ENCODE measurements at regions not wholly inside any gene's neighbourhood (a gene's known extent, or its start where the extent isn't known, plus 50 kb on each side); places are given as distances from the start of the nearest gene placed in this dataset.
"Not testable (repeated sequence)": the region's sequence is repeated elsewhere in the genome, so short reads cannot be mapped to it uniquely, and the experiment has no call there.

DNA sequence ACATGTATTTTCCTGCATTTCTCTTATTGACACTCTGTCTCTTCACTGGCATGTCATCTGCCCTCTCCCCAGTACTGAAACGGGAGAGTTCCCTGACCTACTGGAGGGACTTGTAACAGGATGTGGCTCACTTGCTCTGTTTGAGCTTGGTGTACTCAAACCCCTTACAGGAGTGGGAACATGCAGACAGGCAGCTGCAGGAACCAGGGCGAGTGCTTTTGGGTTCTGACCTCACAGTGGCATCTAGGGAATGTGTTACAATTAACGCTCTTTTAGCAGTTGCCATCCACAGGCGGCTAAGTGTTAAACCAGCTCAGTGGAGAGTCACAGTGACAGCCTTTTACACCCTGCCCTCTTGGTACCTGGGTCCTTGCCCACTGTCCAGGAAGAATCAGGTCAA lies 300.3 kb upstream of the GRAMD2B start:
- ATAC-seq (no peak), DNase-seq (no peak)
- no peaks in the 10 kb centered on the region for H3K9me3 ChIP-seq (ENCODE audit: control insufficient read depth, low read length, poor library complexity, severe bottlenecking)
- no peaks in the 10 kb centered on the region for H3K36me3 Mint-ChIP-seq (ENCODE audit: low read depth)
- no peak overlapping the region for H3K4me3 Mint-ChIP-seq
- no peak overlapping the region for H3K27ac Mint-ChIP-seq
- no peaks in the 10 kb centered on the region for H3K4me1 Mint-ChIP-seq
- H3K27me3 Mint-ChIP-seq, result no peaks in the 10 kb centered on the region

DNA sequence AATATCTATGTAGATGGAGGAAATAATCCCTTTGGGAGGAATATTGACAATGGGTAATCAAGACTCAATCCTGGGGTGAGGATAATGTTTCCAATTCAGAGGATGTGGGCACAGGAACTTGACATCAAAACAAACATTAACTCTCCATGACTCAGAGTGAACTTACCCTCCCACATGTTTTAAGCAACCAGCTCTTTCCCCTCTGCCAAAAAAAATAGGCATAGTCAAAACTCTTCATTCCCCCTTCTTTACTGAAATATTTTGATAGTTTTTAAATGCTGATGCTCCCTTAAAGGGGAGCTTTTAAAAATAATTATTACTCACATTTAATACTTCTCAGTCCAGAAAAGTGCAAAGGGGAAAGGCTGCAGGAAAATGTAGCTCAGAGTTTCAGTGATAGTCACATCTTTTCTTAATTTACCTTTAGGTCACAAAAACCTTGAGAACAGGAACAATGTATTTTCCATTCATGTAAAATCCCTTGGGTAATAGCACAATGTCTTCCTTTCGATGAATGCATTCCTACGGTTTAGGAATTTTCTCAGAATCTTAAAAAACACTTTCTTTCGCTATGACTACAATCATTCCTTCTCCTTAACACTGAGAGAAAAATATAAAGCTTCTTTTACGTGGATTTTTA lies 298.4 kb upstream of the GRAMD2B start:
- ATAC-seq (no peak), DNase-seq (no peak)
- Mint-ChIP-seq H3K27ac (no peak overlapping the region), H3K4me3 (no peak overlapping the region), H3K36me3 (ENCODE audit: low read depth) (no peaks in the 10 kb centered on the region), H3K4me1 (no peaks in the 10 kb centered on the region), H3K27me3 (no peaks in the 10 kb centered on the region)
- no peaks in the 10 kb centered on the region for H3K9me3 ChIP-seq (ENCODE audit: control insufficient read depth, low read length, poor library complexity, severe bottlenecking)

DNA sequence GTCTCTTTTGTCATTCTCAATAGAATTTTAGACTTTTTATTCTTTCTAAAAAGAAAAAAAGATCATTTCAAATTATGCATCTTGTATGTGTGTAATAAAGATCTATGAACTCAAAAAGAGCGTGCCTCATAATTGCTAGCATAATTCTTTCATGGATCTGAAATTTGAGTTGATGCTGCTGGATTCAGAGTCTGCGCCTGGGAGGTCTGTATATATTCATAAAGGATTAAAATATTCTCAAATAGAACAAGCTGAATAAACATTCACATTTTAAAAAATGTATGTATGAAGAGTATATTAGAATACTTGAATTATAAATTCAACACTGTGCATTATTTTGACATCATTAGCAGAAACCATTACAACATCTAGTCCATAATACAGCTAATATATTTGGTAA lies 297.8 kb upstream of the GRAMD2B start:
- no peak overlapping the region for H3K27ac Mint-ChIP-seq
- H3K4me1 Mint-ChIP-seq, result no peaks in the 10 kb centered on the region
- no peak for ATAC-seq
- H3K27me3 Mint-ChIP-seq, result no peaks in the 10 kb centered on the region
- no peaks in the 10 kb centered on the region for H3K36me3 Mint-ChIP-seq (ENCODE audit: low read depth)
- H3K4me3 Mint-ChIP-seq, result no peak overlapping the region
- no peaks in the 10 kb centered on the region for H3K9me3 ChIP-seq (ENCODE audit: control insufficient read depth, low read length, poor library complexity, severe bottlenecking)
- DNase-seq, result no peak

DNA sequence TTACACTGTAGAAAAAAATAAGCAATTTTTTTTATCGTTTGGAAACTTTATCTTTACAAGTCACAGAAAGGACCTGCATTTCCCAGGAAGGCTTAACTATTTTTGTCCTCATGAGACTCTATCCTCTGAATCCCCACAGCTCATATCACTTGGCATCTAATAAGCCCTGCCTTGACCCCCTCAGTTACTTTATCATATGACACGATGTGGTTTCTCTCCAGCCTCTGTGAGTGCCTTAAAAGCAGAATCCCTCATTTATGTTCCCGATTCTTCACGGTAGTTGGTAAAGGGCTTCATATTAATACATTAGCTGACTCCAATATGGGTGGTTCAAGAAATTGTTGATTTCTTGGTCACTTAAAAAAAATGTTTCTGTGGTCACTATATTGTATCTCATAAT lies 296.6 kb upstream of the GRAMD2B start:
- H3K27me3 Mint-ChIP-seq, result no peaks in the 10 kb centered on the region
- H3K4me3 Mint-ChIP-seq, result no peak overlapping the region
- ATAC-seq, result no peak

DNA sequence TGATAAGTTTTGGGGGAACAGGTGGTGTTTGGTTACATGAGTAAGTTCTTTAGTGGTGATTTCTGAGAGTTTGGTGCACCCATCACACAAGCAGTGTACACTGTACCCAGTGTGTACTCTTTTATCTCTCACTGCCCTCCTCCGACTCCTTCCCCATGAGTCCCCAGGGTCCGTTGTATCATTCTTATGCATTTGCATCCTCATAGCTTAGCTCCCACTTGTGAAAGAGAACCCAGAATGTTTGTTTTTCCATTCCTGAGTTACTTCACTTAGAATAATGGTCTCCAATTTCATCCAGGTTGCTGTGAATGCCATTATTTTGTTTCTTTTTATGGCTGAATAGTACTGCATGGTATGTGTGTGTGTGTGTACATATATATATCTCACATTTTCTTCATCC lies 295.8 kb upstream of the GRAMD2B start:
- H3K4me3 Mint-ChIP-seq; H3K27ac Mint-ChIP-seq; DNase-seq; H3K9me3 ChIP-seq (ENCODE audit: control insufficient read depth, low read length, poor library complexity, severe bottlenecking); ATAC-seq; H3K27me3 Mint-ChIP-seq; H3K36me3 Mint-ChIP-seq (ENCODE audit: low read depth); H3K4me1 Mint-ChIP-seq: not testable (repeated sequence)

More for the DNA sequence above, 296.6 kb upstream of the GRAMD2B start:
- Mint-ChIP-seq H3K27ac (no peak overlapping the region), H3K4me1 (no peaks in the 10 kb centered on the region), H3K36me3 (ENCODE audit: low read depth) (no peaks in the 10 kb centered on the region)
- no peaks in the 10 kb centered on the region for H3K9me3 ChIP-seq (ENCODE audit: control insufficient read depth, low read length, poor library complexity, severe bottlenecking)
- DNase-seq, result no peak

DNA sequence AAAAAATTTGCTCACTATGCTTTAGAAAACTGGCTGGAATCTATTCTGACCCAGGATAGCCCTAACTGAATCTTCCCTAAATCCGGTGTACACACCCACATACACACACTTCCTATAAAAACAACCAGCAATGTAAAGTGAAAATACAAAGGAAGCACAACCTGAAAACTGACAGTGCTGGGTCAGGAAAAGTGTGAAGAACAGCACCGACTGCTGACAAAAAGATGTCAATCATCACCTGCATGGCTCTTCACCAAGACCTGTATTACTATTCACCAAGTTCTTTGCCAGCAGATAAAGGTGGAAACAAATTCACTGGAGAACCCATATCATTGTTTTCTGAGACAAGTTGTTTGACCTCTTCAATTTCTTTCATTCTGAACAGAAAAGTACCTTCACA lies 293.8 kb upstream of the GRAMD2B start:
- no peak overlapping the region for H3K27ac Mint-ChIP-seq
- H3K27me3 Mint-ChIP-seq, result no peaks in the 10 kb centered on the region
- DNase-seq, result no peak
- H3K4me1 Mint-ChIP-seq, result no peaks in the 10 kb centered on the region
- H3K36me3 Mint-ChIP-seq (ENCODE audit: low read depth), result no peaks in the 10 kb centered on the region
- ATAC-seq, result no peak
- no peaks in the 10 kb centered on the region for H3K9me3 ChIP-seq (ENCODE audit: control insufficient read depth, low read length, poor library complexity, severe bottlenecking)
- H3K4me3 Mint-ChIP-seq, result no peak overlapping the region

DNA sequence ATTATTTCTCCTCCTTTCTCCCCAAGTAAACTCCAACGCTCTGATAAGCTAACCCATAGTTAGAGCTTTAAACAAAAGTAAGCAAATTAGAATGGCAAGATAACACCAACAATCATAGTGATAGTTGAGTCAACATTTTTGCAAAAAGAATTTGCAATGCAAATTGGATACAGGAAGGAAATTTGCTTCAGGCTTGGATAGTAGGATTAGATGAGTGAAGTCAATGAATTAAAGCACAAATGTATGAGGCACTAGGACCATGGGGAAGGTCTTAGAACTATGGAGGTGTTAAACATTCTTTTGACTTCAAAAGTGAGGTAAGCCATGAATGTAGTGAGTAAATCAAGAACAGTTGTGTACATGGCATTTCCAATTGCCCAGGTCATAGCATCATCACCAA lies 289.8 kb upstream of the GRAMD2B start:
- no peaks in the 10 kb centered on the region for H3K4me1 Mint-ChIP-seq
- no peaks in the 10 kb centered on the region for H3K36me3 Mint-ChIP-seq (ENCODE audit: low read depth)
- DNase-seq, result no peak
- no peaks in the 10 kb centered on the region for H3K9me3 ChIP-seq (ENCODE audit: control insufficient read depth, low read length, poor library complexity, severe bottlenecking)
- H3K27me3 Mint-ChIP-seq, result no peaks in the 10 kb centered on the region
- H3K4me3 Mint-ChIP-seq, result no peak overlapping the region
- H3K27ac Mint-ChIP-seq, result no peak overlapping the region
- no peak for ATAC-seq

DNA sequence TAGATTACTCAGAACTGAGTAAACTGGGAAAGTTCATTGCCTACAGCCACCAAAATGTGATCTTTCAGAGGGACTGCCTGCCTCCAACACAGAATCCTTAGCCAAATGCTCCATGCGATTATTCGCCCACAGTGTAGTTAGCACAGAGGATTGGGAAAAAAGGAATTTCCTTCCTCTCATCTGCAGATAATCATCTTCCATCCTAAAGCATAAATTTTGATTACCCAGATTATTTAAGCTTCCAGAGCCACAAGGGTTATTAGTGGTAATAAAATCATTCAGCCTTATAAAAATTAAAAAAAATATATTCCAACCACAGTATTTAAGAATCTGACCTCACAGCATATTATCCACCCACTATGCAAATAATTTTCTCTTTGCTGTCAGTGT lies 285.3 kb upstream of the GRAMD2B start:
- no peaks in the 10 kb centered on the region for H3K27me3 Mint-ChIP-seq
- no peaks in the 10 kb centered on the region for H3K9me3 ChIP-seq (ENCODE audit: control insufficient read depth, low read length, poor library complexity, severe bottlenecking)
- no peaks in the 10 kb centered on the region for H3K4me1 Mint-ChIP-seq
- ATAC-seq (no peak), DNase-seq (no peak)
- no peaks in the 10 kb centered on the region for H3K36me3 Mint-ChIP-seq (ENCODE audit: low read depth)
- no peak overlapping the region for H3K27ac Mint-ChIP-seq
- H3K4me3 Mint-ChIP-seq, result no peak overlapping the region

DNA sequence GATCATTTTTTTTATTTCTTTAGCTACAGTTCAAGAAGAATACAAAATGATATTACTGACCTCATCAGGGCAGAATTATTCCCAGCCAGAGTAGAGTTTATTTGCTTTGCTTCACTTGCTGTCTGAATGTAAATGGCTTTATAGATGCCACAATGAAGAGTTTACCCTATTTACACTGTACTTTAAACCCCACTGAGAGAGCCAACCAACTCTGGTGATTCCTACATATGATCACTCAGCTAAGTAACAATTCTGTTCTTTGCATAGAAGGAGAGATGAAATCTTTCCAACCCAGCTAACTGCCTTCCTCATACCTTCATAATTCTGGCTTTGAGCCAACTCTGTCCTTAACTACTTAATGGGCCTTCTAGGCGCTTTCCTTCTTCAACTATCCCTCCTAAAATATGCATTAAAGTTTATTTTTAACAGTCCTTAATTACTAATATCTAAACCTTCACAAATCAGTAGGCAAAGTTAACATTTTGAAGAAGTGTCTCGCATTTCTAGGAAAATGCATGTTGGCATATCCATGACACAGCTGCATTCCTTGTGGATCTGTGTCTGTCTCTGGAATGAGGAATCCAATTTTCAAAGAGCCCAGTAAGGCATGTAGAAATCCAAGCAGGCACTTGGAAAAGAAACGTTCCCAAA lies 284.8 kb upstream of the GRAMD2B start:
- Mint-ChIP-seq H3K4me1 (no peaks in the 10 kb centered on the region), H3K27ac (no peak overlapping the region)

DNA sequence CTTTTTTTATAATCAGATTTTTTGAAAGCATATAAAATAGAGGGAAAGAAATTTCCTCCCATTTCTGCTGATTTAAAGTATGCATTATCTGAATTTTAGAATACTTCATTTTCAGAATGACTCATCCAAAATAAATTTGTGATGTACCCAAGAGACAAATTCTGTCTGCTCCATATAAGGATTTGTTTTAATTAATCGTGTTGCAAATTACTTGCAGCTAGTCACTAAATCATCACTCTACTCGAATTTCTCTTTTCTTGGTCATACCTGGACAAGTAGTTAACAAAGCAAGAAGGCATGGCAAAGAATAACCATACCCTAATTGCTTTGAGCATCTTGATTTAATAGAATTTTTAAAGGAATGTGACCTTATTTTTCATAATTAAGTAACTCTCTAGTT lies 284.1 kb upstream of the GRAMD2B start:
- no peaks in the 10 kb centered on the region for H3K27me3 Mint-ChIP-seq
- H3K36me3 Mint-ChIP-seq (ENCODE audit: low read depth), result no peaks in the 10 kb centered on the region
- no peak for DNase-seq
- no peaks in the 10 kb centered on the region for H3K9me3 ChIP-seq (ENCODE audit: control insufficient read depth, low read length, poor library complexity, severe bottlenecking)
- no peak overlapping the region for H3K4me3 Mint-ChIP-seq
- no peak for ATAC-seq
- H3K27ac Mint-ChIP-seq, result no peak overlapping the region
- no peaks in the 10 kb centered on the region for H3K4me1 Mint-ChIP-seq

More for the DNA sequence above, 284.8 kb upstream of the GRAMD2B start:
- no peak overlapping the region for H3K4me3 Mint-ChIP-seq
- no peaks in the 10 kb centered on the region for H3K36me3 Mint-ChIP-seq (ENCODE audit: low read depth)
- no peak for ATAC-seq
- H3K27me3 Mint-ChIP-seq, result no peaks in the 10 kb centered on the region
- H3K9me3 ChIP-seq (ENCODE audit: control insufficient read depth, low read length, poor library complexity, severe bottlenecking), result no peaks in the 10 kb centered on the region
- DNase-seq, result no peak

DNA sequence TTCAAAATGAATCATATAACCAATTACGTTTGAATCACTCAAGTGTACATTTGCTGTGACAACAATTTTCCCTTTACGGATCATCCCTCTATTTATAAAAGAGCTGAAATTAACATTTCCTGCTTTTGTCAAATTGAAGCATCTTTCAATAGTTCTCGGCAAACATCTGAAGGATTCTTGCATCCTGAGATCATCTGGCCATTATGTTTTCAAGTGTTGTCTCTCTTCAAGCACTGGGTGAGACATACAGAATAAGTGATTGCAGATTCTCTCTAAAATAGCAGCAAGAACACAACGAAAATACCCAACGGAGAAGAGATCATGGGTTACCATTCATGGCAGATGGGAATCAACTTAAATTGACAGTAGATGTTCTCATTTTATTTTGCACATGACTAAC lies 283.4 kb upstream of the GRAMD2B start:
- Mint-ChIP-seq H3K4me1 (no peaks in the 10 kb centered on the region), H3K4me3 (no peak overlapping the region), H3K27me3 (no peaks in the 10 kb centered on the region), H3K27ac (no peak overlapping the region), H3K36me3 (ENCODE audit: low read depth) (no peaks in the 10 kb centered on the region)
- ATAC-seq, result no peak
- H3K9me3 ChIP-seq (ENCODE audit: control insufficient read depth, low read length, poor library complexity, severe bottlenecking), result no peaks in the 10 kb centered on the region
- DNase-seq, result no peak

DNA sequence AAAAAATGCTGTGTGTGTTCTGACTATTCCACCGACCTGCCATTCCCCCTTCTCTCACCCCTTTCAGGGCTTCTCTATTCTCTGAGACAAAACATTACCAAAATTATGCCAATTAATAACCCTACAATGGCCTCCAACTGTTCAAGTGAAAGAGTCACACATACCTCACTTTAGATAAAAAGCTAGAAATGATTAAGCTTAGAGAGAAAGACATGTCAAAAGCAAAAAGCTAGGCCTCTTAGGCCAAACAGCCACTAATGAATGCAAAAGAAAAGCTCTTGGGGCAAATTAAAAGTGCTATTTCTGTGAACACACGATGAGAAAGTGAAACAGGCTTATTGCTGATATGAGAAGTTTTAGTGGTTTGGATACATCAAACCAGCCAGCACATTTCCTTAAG lies 279.6 kb upstream of the GRAMD2B start:
- no peaks in the 10 kb centered on the region for H3K36me3 Mint-ChIP-seq (ENCODE audit: low read depth)
- H3K27ac Mint-ChIP-seq, result no peak overlapping the region
- no peaks in the 10 kb centered on the region for H3K27me3 Mint-ChIP-seq
- DNase-seq, result no peak
- ATAC-seq, result no peak
- no peak overlapping the region for H3K4me3 Mint-ChIP-seq
- H3K4me1 Mint-ChIP-seq, result no peaks in the 10 kb centered on the region
- H3K9me3 ChIP-seq (ENCODE audit: control insufficient read depth, low read length, poor library complexity, severe bottlenecking), result no peaks in the 10 kb centered on the region

DNA sequence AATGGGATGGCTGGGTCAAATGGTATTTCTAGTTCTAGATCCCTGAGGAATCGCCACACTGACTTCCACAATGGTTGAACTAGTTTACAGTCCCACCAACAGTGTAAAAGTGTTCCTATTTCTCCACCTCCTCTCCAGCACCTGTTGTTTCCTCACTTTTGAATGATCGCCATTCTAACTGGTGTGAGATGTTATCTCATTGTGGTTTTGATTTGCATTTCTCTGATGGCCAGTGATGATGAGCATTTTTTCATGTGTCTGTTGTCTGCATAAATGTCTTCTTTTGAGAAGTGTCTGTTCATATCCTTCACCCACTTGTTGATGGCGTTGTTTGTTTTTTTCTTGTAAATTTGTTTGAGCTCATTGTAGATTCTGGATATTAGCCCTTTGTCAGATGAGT lies 272.9 kb upstream of the GRAMD2B start:
- not testable (repeated sequence) for DNase-seq; H3K9me3 ChIP-seq (ENCODE audit: control insufficient read depth, low read length, poor library complexity, severe bottlenecking); H3K27ac Mint-ChIP-seq; H3K4me3 Mint-ChIP-seq; H3K36me3 Mint-ChIP-seq (ENCODE audit: low read depth); ATAC-seq; H3K27me3 Mint-ChIP-seq; H3K4me1 Mint-ChIP-seq

DNA sequence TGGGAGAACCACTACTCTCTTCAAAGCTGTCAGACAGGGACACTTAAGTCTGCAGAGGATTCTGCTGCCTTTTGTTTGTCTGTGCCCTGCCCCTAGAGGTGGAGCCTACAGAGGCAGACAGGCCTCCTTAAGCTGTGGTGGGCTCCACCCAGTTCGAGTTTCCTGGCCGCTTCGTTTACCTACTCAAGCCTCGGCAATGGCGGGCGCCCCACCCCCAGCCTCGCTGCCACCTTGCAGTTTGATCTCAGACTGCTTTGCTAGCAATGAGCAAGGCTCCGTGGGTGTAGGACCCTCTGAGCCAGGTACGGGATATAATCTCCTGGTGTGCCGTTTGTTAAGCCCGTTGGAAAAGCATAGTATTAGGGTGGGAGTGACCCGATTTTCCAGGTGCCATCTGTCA lies 267.9 kb upstream of the GRAMD2B start:
- not testable (repeated sequence) for H3K27me3 Mint-ChIP-seq; H3K9me3 ChIP-seq (ENCODE audit: control insufficient read depth, low read length, poor library complexity, severe bottlenecking); H3K4me3 Mint-ChIP-seq; H3K27ac Mint-ChIP-seq; DNase-seq; H3K4me1 Mint-ChIP-seq; ATAC-seq; H3K36me3 Mint-ChIP-seq (ENCODE audit: low read depth)
